Neutrophil (primary cell): ENCODE measurements at regions not wholly inside any gene's neighbourhood (a gene's known extent, or its start where the extent isn't known, plus 50 kb on each side); places are given as distances from the start of the nearest gene placed in this dataset.

Experiments
- H3K27ac ChIP-seq: fragments of 200-600 bp; sonication (generic); 2 replicates; pipeline ENCODE4 v1.5.1; 2016; ENCODE audit warnings: mild to moderate bottlenecking, moderate library complexity
- H3K27me3 ChIP-seq: fragments of 200-600 bp; sonication (generic); 2 replicates; pipeline ENCODE4 v1.6.0; 2016; ENCODE audit warnings: mild to moderate bottlenecking
- H3K36me3 ChIP-seq: fragments of 200-600 bp; sonication (generic); 2 replicates; pipeline ENCODE4 v1.5.1; 2017
- H3K4me1 ChIP-seq, 2 experiments: fragments of 200-600 bp in 1 of 2; sonication (generic) in 1 of 2; 1 replicate in 1 of 2; 2 replicates in 1 of 2; pipeline versions ENCODE4 v1.5.1 to v1.6.1; 2013 to 2016; ENCODE audit warnings: low read depth in 1 of 2, low read length in 1 of 2, mild to moderate bottlenecking in 1 of 2, moderate library complexity in 1 of 2; ENCODE audit not compliant: control insufficient read depth in 1 of 2, insufficient read depth in 1 of 2
- H3K4me3 ChIP-seq, 2 experiments: fragments of 200-600 bp in 1 of 2; sonication (generic) in 1 of 2; 1 replicate in 1 of 2; 2 replicates in 1 of 2; pipeline ENCODE4 v1.5.1; 2013 to 2016; ENCODE audit warnings: low read depth in 1 of 2, low read length in 1 of 2, mild to moderate bottlenecking in 1 of 2, moderate library complexity in 1 of 2
- H3K9me3 ChIP-seq: fragments of 200-600 bp; sonication (generic); 2 replicates; pipeline ENCODE4 v1.5.1; 2016
- CTCF ChIP-seq: fragments of 200-600 bp; sonication (generic); IDR thresholded peaks from 2 replicates; pipeline ENCODE4 v1.5.1; 2016; ENCODE audit warnings: antibody characterized with exemption

DNA sequence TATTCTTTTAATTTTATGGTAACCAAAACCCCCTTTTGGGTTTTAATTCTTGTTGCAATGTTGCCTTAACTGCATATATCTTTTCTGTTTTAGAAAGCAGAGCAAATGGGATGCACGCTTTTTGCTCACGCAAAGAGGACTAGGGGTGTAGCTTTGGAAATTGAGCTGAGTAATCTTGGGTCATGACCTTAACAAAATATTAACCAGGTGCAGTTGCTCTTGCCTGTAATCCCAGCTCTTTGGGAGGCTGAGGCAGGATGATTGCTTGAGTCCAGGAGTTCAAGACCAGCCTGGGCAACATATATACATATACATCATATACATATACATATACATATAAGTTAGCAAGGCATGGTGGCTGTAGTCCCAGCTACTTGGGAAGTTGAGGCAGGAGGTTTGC lies 172.9 kb upstream of the BMPER start:
- Histone ChIP-seq H3K27ac (no peak overlapping the region), H3K4me3 (no peak overlapping the region)
- TF ChIP-seq CTCF, result no peak

DNA sequence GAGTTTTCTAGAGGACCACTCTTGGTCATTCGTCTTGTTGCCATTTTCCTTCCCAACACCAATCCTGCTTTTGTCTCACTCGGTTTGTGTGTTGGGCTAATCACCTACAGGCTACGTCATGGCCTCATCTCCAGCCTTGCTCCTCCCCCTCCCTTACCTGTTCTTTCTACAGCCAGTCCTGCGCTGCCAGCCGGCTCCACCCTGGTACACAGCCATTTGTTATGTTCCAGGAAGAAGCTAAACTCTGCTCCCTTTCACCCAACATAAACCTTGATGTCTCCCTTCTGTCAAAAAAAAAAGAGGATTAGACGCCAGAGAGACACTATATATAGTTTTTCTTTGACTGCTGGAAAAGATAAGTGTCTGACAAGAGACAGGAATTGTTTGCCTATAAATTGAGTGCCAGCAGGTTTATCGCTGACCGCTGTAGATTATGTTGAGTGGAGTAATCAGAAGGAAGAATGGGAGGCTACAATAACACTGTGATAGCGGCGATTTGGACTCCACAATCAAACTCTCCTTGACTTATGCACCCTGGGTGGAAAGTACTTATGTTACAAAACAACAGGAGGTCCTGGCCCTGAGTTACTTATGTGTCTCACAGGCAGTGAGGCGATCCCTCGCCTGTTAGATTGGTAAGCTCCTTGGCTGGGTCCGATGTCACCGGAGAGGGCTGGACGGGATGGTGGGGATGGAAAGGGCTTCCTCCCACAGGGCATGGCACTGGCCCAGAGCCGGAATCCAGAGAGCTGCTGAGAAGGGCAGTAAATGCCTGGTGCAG lies 171.3 kb upstream of the BMPER start:
- H3K27me3 ChIP-seq, result no peaks in the 10 kb centered on the region
- no peak for TF ChIP-seq CTCF
- no peaks in the 10 kb centered on the region for H3K9me3 ChIP-seq
- H3K4me1 ChIP-seq, result no peaks in the 10 kb centered on the region
- no peak overlapping the region for H3K4me3 ChIP-seq
- no peaks in the 10 kb centered on the region for H3K36me3 ChIP-seq
- H3K27ac ChIP-seq, result no peak overlapping the region

More for the DNA sequence above, 172.9 kb upstream of the BMPER start:
- Histone ChIP-seq H3K36me3 (no peaks in the 10 kb centered on the region), H3K9me3 (no peaks in the 10 kb centered on the region), H3K4me1 (no peaks in the 10 kb centered on the region), H3K27me3 (no peaks in the 10 kb centered on the region)

- H3K27me3 ChIP-seq, result no peaks in the 10 kb centered on the region
- no peaks in the 10 kb centered on the region for H3K9me3 ChIP-seq
- H3K36me3 ChIP-seq, result no peaks in the 10 kb centered on the region
- no peaks in the 10 kb centered on the region for H3K4me1 ChIP-seq
- TF ChIP-seq CTCF, result no peak
- no peak overlapping the region for H3K4me3 ChIP-seq
- H3K27ac ChIP-seq, result no peak overlapping the region
These were observed 169.9 kb upstream of the BMPER start for GRCh38 chr7:33735403-33735802.

- Histone ChIP-seq H3K4me3 (no peak overlapping the region), H3K4me1 (no peaks in the 10 kb centered on the region), H3K27me3 (no peaks in the 10 kb centered on the region), H3K9me3 (no peaks in the 10 kb centered on the region), H3K27ac (no peak overlapping the region), H3K36me3 (no peaks in the 10 kb centered on the region)
- no peak for TF ChIP-seq CTCF
These were observed 168.7 kb upstream of the BMPER start for GRCh38 chr7:33736521-33737221.

GRCh38 chr7:33738260-33738935 lies 166.9 kb upstream of the BMPER start:
- H3K36me3 ChIP-seq, result no peaks in the 10 kb centered on the region
- H3K27me3 ChIP-seq, result no peaks in the 10 kb centered on the region
- H3K4me3 ChIP-seq, result no peak overlapping the region
- no peaks in the 10 kb centered on the region for H3K4me1 ChIP-seq
- H3K9me3 ChIP-seq, result no peaks in the 10 kb centered on the region
- H3K27ac ChIP-seq, result no peak overlapping the region
- no peak for TF ChIP-seq CTCF
